K562 (cell line): ENCODE measurements at regions not wholly inside any gene's neighbourhood (a gene's known extent, or its start where the extent isn't known, plus 50 kb on each side); places are given as distances from the start of the nearest gene placed in this dataset.

Experiments
- ATAC-seq: fragments of 200-7000 bp; cut with Tn5 transposase; 3 replicates; pipeline ENCODE4 v1.9.1; 2020; ENCODE audit warnings: moderate library complexity
- BruUV-seq: library from RNA; stranded (reverse); fragments of 400-500 nt; replicated peaks from 2 replicates; lab custom pipeline; 2021; lab: Mats Ljungman, UMichigan
- CTCF ChIA-PET: fragments of 300-600 bp; formaldehyde crosslinking; extraction: SDS; loops from one replicate; lab custom pipeline; 2021; ENCODE audit warnings: low intra/inter-chr PET ratio; lab: Yijun Ruan, JAX
- POLR2A ChIA-PET: fragments of 300-600, 350-650 bp; sonication (Branson Sonifier 250); formaldehyde crosslinking; extraction: SDS; loops from one replicate; lab custom pipeline; 2021; ENCODE audit warnings: antibody characterized with exemption, inconsistent platforms; lab: Yijun Ruan, JAX
- DNase-seq, 4 experiments: peaks; one replicate each; pipeline versions ENCODE4 v3.0.0 to v3.0.0-alpha.2; 2011 to 2018; ENCODE audit warnings: low spot score in 3 of 4, mixed read lengths in 3 of 4; ENCODE audit errors: extremely low read depth in 1 of 4
- FAIRE-seq: peaks from 2 replicates; lab custom pipeline; 2011; peaks lifted over from hg19 to GRCh38; lab: Jason Lieb, UNC
- H2AFZ ChIP-seq: 2 replicates; pipeline ENCODE4 v1.6.0; 2011; ENCODE audit warnings: low read depth, low read length, control low read depth, inconsistent platforms
- H3K27ac ChIP-seq: fragments of 200-600 bp; 3 replicates; pipeline ENCODE4 v1.8.0; 2011; ENCODE audit warnings: low read depth, mild to moderate bottlenecking, control low read depth, inconsistent platforms, low read length, moderate library complexity, mixed read lengths; ENCODE audit errors: extremely low read depth
- H3K27me3 ChIP-seq, 2 experiments: fragments of 300-600 bp in 1 of 2; 2 replicates in 1 of 2; 3 replicates in 1 of 2; pipeline versions ENCODE4 v1.6.0 to v1.8.0; 2011; ENCODE audit warnings: inconsistent platforms in 2 of 2, low read length in 2 of 2, mild to moderate bottlenecking in 1 of 2, mixed read lengths in 1 of 2, moderate library complexity in 1 of 2; ENCODE audit not compliant: control insufficient read depth in 2 of 2, insufficient read depth in 2 of 2
- H3K36me3 ChIP-seq: fragments of 300-600 bp; 3 replicates; pipeline ENCODE4 v1.8.0; 2011; ENCODE audit warnings: mild to moderate bottlenecking, low read length, inconsistent platforms; ENCODE audit not compliant: control insufficient read depth, insufficient read depth
- H3K4me1 ChIP-seq, 2 experiments: fragments of 200-600 bp in 1 of 2; replicated peaks in 1 of 2; 2 replicates in 1 of 2; 3 replicates in 1 of 2; pipeline versions ENCODE4 v1.5.1 to v1.8.0; 2011; ENCODE audit warnings: inconsistent platforms in 2 of 2, low read length in 2 of 2, mild to moderate bottlenecking in 1 of 2, mixed read lengths in 1 of 2, moderate library complexity in 1 of 2; ENCODE audit not compliant: control insufficient read depth in 2 of 2, insufficient read depth in 2 of 2
- H3K4me2 ChIP-seq: 2 replicates; pipeline ENCODE4 v1.6.1; 2011; ENCODE audit warnings: low read length, control low read depth, inconsistent platforms, mixed read lengths; ENCODE audit not compliant: insufficient read depth
- H3K4me3 ChIP-seq: fragments of 200-600 bp; sonication (generic), shearing (Covaris generic); 2 replicates; pipeline ENCODE4 v1.5.1; 2016; ENCODE audit warnings: control low read depth, inconsistent platforms
- H3K79me2 ChIP-seq: fragments of 200-600 bp; 3 replicates; pipeline ENCODE4 v1.8.0; 2011; ENCODE audit warnings: low read length, inconsistent platforms; ENCODE audit not compliant: control insufficient read depth, insufficient read depth
- H3K9ac ChIP-seq, 2 experiments: 2 replicates each; pipeline versions ENCODE4 v1.6.0 to v1.6.1; 2011; ENCODE audit warnings: low read depth in 2 of 2, low read length in 2 of 2, control low read depth in 1 of 2, inconsistent platforms in 1 of 2, mild to moderate bottlenecking in 1 of 2, mixed read lengths in 1 of 2; ENCODE audit not compliant: insufficient read depth in 1 of 2
- H3K9me1 ChIP-seq: one replicate; pipeline ENCODE4 v1.6.0; 2011; ENCODE audit warnings: inconsistent platforms, mild to moderate bottlenecking, low read length, moderate library complexity; ENCODE audit not compliant: control insufficient read depth, insufficient read depth
- H3K9me3 ChIP-seq: replicated peaks from 2 replicates; pipeline ENCODE4 v1.5.1; 2011; ENCODE audit warnings: low read depth, low read length, inconsistent platforms; ENCODE audit not compliant: control insufficient read depth, insufficient read depth
- H4K20me1 ChIP-seq: replicated peaks from 2 replicates; pipeline ENCODE4 v1.6.1; 2011; ENCODE audit warnings: low read length, inconsistent platforms, mixed read lengths; ENCODE audit not compliant: control insufficient read depth, insufficient read depth
- AFF1 ChIP-seq, 2 experiments: fragments of 450-650 bp; IDR thresholded peaks; 2 replicates each; pipeline ENCODE4 v1.6.1; 2018; ENCODE audit warnings: mild to moderate bottlenecking in 2 of 2, low read depth in 1 of 2; ENCODE audit not compliant: partially characterized antibody in 2 of 2
- CXXC5 ChIP-seq: fragments of 250-450 bp; sonication (Bioruptor Pico); IDR thresholded peaks from 2 replicates; pipeline ENCODE4 v1.8.0; 2022; ENCODE audit warnings: inconsistent platforms, mild to moderate bottlenecking, moderate library complexity
- MAX ChIP-seq: sonication (generic); formaldehyde crosslinking; IDR thresholded peaks from 2 replicates; pipeline ENCODE4 v1.9.0; 2022; ENCODE audit warnings: mild to moderate bottlenecking, missing genetic modification reagents
- NKRF ChIP-seq: fragments of 450-650 bp; IDR thresholded peaks from 2 replicates; pipeline ENCODE4 v1.6.1; 2016; ENCODE audit warnings: borderline replicate concordance
- OTX1 ChIP-seq: fragments of 450-650 bp; formaldehyde crosslinking; IDR thresholded peaks from 2 replicates; pipeline ENCODE4 v1.4.0; 2022; ENCODE audit warnings: mild to moderate bottlenecking
- RBM39 ChIP-seq: fragments of 200-400 bp; formaldehyde crosslinking; optimal IDR thresholded peaks from 2 replicates; pipeline ENCODE3; 2018; ENCODE audit warnings: low read depth, low read length
- SIRT6 ChIP-seq: IDR thresholded peaks from one replicate; pipeline ENCODE4 v1.6.1; 2012; ENCODE audit warnings: low read depth, mild to moderate bottlenecking, control low read depth, inconsistent platforms, low read length, moderate library complexity
- ZC3H8 ChIP-seq: fragments of 450-650 bp; IDR thresholded peaks from 2 replicates; pipeline ENCODE4 v1.6.1; 2017
- WGBS: fragments of 100-300 bp; shearing (Covaris generic); methylation state at CpG from one replicate; pipeline ENCODE4 v1.1.6; 2016; ENCODE audit warnings: low coverage, mixed read lengths; ENCODE audit not compliant: insufficient coverage; ENCODE audit errors: missing lambda C conversion rate; 5-methylcytosine and 5-hydroxymethylcytosine counted together
- in situ Hi-C: fragments of 300-500 bp; cut with MboI; formaldehyde crosslinking; loops from 4 replicates; pipeline ENCODE4 v1.15.0; 2018; ENCODE audit warnings: inconsistent platforms, mixed read lengths
- intact Hi-C: fragments of 100-400 bp; cut with micrococcal nuclease; formaldehyde crosslinking; loops from 2 replicates; pipeline ENCODE4 v1.14.2; 2022
- TF ChIP-seq, protein P1 (sequence below): fragments of 250-450 bp; sonication (Bioruptor Pico); IDR thresholded peaks from 2 replicates; pipeline ENCODE4 v1.5.0; 2021; ENCODE audit warnings: mild to moderate bottlenecking, borderline replicate concordance

DNA sequence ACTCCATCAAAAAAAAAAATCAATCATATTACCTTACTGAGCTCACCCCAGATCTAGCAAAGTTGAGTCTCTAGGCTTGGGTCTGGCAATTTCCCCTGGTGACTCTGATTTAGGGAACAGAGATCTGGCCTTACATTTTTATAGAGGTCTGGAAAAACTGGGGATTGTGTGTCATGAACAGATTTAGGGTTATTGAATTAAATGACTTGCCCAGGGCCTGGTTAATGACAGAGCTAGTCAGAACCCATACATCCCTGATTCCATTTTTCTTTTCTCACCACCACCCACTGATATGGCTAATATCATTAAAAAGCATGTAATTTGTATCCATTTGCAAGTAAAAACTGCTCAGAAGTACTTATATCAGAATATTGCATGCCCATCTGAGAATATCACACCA lies 163.4 kb upstream of the OGFRL1 start (continued):
- TF ChIP-seq, protein P1, sequence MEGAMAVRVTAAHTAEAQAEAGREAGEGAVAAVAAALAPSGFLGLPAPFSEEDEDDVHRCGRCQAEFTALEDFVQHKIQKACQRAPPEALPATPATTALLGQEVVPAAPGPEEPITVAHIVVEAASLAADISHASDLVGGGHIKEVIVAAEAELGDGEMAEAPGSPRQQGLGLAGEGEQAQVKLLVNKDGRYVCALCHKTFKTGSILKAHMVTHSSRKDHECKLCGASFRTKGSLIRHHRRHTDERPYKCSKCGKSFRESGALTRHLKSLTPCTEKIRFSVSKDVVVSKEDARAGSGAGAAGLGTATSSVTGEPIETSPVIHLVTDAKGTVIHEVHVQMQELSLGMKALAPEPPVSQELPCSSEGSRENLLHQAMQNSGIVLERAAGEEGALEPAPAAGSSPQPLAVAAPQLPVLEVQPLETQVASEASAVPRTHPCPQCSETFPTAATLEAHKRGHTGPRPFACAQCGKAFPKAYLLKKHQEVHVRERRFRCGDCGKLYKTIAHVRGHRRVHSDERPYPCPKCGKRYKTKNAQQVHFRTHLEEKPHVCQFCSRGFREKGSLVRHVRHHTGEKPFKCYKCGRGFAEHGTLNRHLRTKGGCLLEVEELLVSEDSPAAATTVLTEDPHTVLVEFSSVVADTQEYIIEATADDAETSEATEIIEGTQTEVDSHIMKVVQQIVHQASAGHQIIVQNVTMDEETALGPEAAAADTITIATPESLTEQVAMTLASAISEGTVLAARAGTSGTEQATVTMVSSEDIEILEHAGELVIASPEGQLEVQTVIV (CRISPR knock-in tag): no peak
- no peak for TF ChIP-seq ZC3H8
- TF ChIP-seq, all 486 proteins: peak for 0

GRCh38 chr6:71126506-71126905 lies 162.1 kb upstream of the OGFRL1 start:
- ChIA-PET POLR2A (no interaction called here), CTCF (no interaction called here)
- Histone ChIP-seq H3K9me1 (no peaks in the 10 kb centered on the region), H3K27ac (no peak overlapping the region), H3K27me3 (no peaks in the 10 kb centered on the region), H3K4me2 (no peak overlapping the region), H3K9ac (no peak overlapping the region), H3K36me3 (no peaks in the 10 kb centered on the region), H2AFZ (no peak overlapping the region), H3K79me2 (no peaks in the 10 kb centered on the region), H3K4me1 (no peaks in the 10 kb centered on the region), H4K20me1 (no peaks in the 10 kb centered on the region), H3K9me3 (no peaks in the 10 kb centered on the region), H3K4me3 (no peak overlapping the region)
- DNase-seq (no peak), ATAC-seq (no peak), FAIRE-seq (no peak)
- in situ Hi-C loops (no loop called here), intact Hi-C loops (no loop called here)
- BruUV-seq: no TSS peak
- 6% methylated on average over 1 of the region's 1 CpG for WGBS
- no peak for TF ChIP-seq OTX1 (CRISPR knock-in tag)
- TF ChIP-seq NKRF: no peak
- TF ChIP-seq RBM39: no peak
- TF ChIP-seq CXXC5 (CRISPR knock-in tag): no peak
- no peak for TF ChIP-seq SIRT6
- no peak for TF ChIP-seq AFF1 (IDR thresholded peaks at IDR 0.05; ENCODE audit: low read depth in 1 of 2, partially characterized antibody in 2 of 2)
- TF ChIP-seq MAX (CRISPR knock-in tag): no peak
